Fibroblast of lung (primary cell): ENCODE measurements at regions not wholly inside any gene's neighbourhood (a gene's known extent, or its start where the extent isn't known, plus 50 kb on each side); places are given as distances from the start of the nearest gene placed in this dataset.

Experiments used
- DNase-seq, 2 donors: peaks; one replicate each; pipeline versions ENCODE4 v3.0.0 to v3.0.0-alpha.2; 2010; ENCODE audit warnings: low read depth in 2 of 2
- H2AFZ ChIP-seq: 2 replicates; pipeline ENCODE4 v1.5.1; 2012; ENCODE audit warnings: low read length, control low read depth, inconsistent platforms
- H3K27ac ChIP-seq: 2 replicates; pipeline ENCODE4 v1.5.1; 2011; ENCODE audit warnings: low read length, control low read depth; ENCODE audit not compliant: insufficient read depth
- H3K27me3 ChIP-seq: 2 replicates; pipeline ENCODE4 v1.5.1; 2011; ENCODE audit warnings: mild to moderate bottlenecking, low read length; ENCODE audit not compliant: control insufficient read depth, insufficient read depth
- H3K36me3 ChIP-seq: 2 replicates; pipeline ENCODE4 v1.5.1; 2011; ENCODE audit warnings: low read length; ENCODE audit not compliant: control insufficient read depth, insufficient read depth
- H3K4me1 ChIP-seq: 2 replicates; pipeline ENCODE4 v1.5.1; 2011; ENCODE audit warnings: low read length; ENCODE audit not compliant: control insufficient read depth, insufficient read depth; ENCODE audit errors: extremely low read depth
- H3K4me2 ChIP-seq: 2 replicates; pipeline ENCODE4 v1.5.1; 2011; ENCODE audit warnings: low read length, control low read depth; ENCODE audit not compliant: insufficient read depth; ENCODE audit errors: extremely low read depth
- H3K4me3 ChIP-seq, 4 experiments: fragments of 200-600 bp in 1 of 4; sonication (generic) in 1 of 4; replicated peaks in 1 of 4; 2 replicates each; pipeline ENCODE4 v1.5.1; 2011 to 2016; ENCODE audit warnings: low read length in 4 of 4, low read depth in 3 of 4, mild to moderate bottlenecking in 3 of 4, control low read depth in 2 of 4, inconsistent platforms in 1 of 4, mixed read lengths in 1 of 4; ENCODE audit not compliant: insufficient read depth in 1 of 4; ENCODE audit errors: control extremely low read depth in 1 of 4
- H3K79me2 ChIP-seq: 2 replicates; pipeline ENCODE4 v1.5.1; 2012; ENCODE audit warnings: mild to moderate bottlenecking, low read length, inconsistent platforms; ENCODE audit not compliant: control insufficient read depth, insufficient read depth
- H3K9ac ChIP-seq: 2 replicates; pipeline ENCODE4 v1.5.1; 2011; ENCODE audit warnings: mild to moderate bottlenecking, low read length, control low read depth; ENCODE audit not compliant: insufficient read depth
- H3K9me3 ChIP-seq: 2 replicates; pipeline ENCODE4 v1.5.1; 2012; ENCODE audit warnings: low read depth, low read length; ENCODE audit not compliant: control insufficient read depth, insufficient read depth
- H4K20me1 ChIP-seq: 2 replicates; pipeline ENCODE4 v1.5.1; 2011; ENCODE audit warnings: low read length; ENCODE audit not compliant: control insufficient read depth, insufficient read depth; ENCODE audit errors: extremely low read depth
- CTCF ChIP-seq, 2 donors: IDR thresholded peaks in 1 of 2; conservative IDR thresholded peaks in 1 of 2; 1 replicate in 1 of 2; 2 replicates in 1 of 2; pipeline ENCODE4 v1.5.1; 2011 to 2012; ENCODE audit warnings: low read length in 2 of 2, control low read depth in 1 of 2, inconsistent platforms in 1 of 2, low read depth in 1 of 2, mild to moderate bottlenecking in 1 of 2
- EZH2 ChIP-seq: IDR thresholded peaks from 2 replicates; pipeline ENCODE4 v1.5.1; 2012; ENCODE audit warnings: low read length, control low read depth, mild to moderate bottlenecking; ENCODE audit errors: missing control alignments

DNA sequence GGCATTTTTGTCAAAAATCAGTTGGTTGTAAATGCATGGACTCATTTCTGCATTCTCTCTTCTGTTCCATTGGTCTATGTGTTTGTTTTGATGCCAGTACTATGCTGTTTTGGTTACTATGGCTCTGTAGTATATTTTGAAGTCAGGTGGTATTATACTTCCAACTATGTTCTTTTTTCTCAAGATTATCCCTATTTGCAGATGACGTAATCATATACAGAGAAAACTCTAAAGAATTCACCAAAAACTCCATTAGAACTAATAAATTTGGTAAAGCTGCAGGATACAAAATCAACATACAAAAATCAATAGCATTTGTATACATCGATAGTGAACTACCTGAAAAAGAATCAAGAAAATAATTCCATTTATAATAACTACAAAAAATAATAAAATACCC, 253.1 kb upstream of the NEGR1 start:
- no peak overlapping the region for H3K9ac ChIP-seq
- H3K4me1 ChIP-seq: no peaks in the 10 kb centered on the region
- no peak overlapping the region for H3K27ac ChIP-seq
- TF ChIP-seq CTCF (conservative IDR thresholded peaks at IDR 0.05 in 1 of 2, IDR thresholded peaks at IDR 0.05 in 1 of 2; ENCODE audit: low read depth in 1 of 2, low read length in 2 of 2): no peak
- no peak for TF ChIP-seq EZH2
- H3K9me3 ChIP-seq: no peaks in the 10 kb centered on the region
- H4K20me1 ChIP-seq: no peaks in the 10 kb centered on the region
- H3K4me2 ChIP-seq: no peak overlapping the region
- no peaks in the 10 kb centered on the region for H3K27me3 ChIP-seq
- H3K4me3 ChIP-seq: no peak overlapping the region
- no peaks in the 10 kb centered on the region for H3K36me3 ChIP-seq
- no peak for DNase-seq
- no peak overlapping the region for H2AFZ ChIP-seq
- no peaks in the 10 kb centered on the region for H3K79me2 ChIP-seq

- Histone ChIP-seq H3K9me3 (no peaks in the 10 kb centered on the region), H3K4me3 (no peak overlapping the region), H3K4me1 (no peaks in the 10 kb centered on the region), H3K36me3 (no peaks in the 10 kb centered on the region), H4K20me1 (no peaks in the 10 kb centered on the region), H3K79me2 (no peaks in the 10 kb centered on the region), H3K4me2 (no peak overlapping the region), H3K27me3 (no peaks in the 10 kb centered on the region), H3K27ac (no peak overlapping the region), H2AFZ (no peak overlapping the region), H3K9ac (no peak overlapping the region)
- TF ChIP-seq CTCF (conservative IDR thresholded peaks at IDR 0.05 in 1 of 2, IDR thresholded peaks at IDR 0.05 in 1 of 2; ENCODE audit: low read depth in 1 of 2, low read length in 2 of 2): no peak
- TF ChIP-seq EZH2: no peak
- DNase-seq: peak in 1 of 2 donors; percentile 5
These were observed 248.3 kb upstream of the NEGR1 start for GRCh38 chr1:72530646-72531045.

- Histone ChIP-seq H3K27me3 (no peaks in the 10 kb centered on the region), H2AFZ (no peak overlapping the region), H3K79me2 (no peaks in the 10 kb centered on the region), H3K4me2 (no peak overlapping the region), H3K36me3 (no peaks in the 10 kb centered on the region), H3K27ac (no peak overlapping the region), H3K9me3 (no peaks in the 10 kb centered on the region), H3K4me3 (no peak overlapping the region), H3K4me1 (no peaks in the 10 kb centered on the region), H3K9ac (no peak overlapping the region), H4K20me1 (no peaks in the 10 kb centered on the region)
- TF ChIP-seq EZH2 (no peak), CTCF (conservative IDR thresholded peaks at IDR 0.05 in 1 of 2, IDR thresholded peaks at IDR 0.05 in 1 of 2; ENCODE audit: low read depth in 1 of 2, low read length in 2 of 2) (no peak)
- DNase-seq: peak in 1 of 2 donors; percentile 87
These were observed 244.6 kb upstream of the NEGR1 start for GRCh38 chr1:72526926-72527325.
